Heart right ventricle (tissue), 16 donors: ENCODE measurements at regions not wholly inside any gene's neighbourhood (a gene's known extent, or its start where the extent isn't known, plus 50 kb on each side); places are given as distances from the start of the nearest gene placed in this dataset.
A peak's percentile ranks its signal among the peaks of the same experiment; 100 is the strongest.

Experiments
- ATAC-seq, 8 donors: fragments of 200-7000 bp; cut with Tn5 transposase; one replicate each; pipeline ENCODE4 v1.9.1; 2020; ENCODE audit warnings: mild to moderate bottlenecking in 8 of 8, moderate library complexity in 8 of 8, moderate number of reproducible peaks in 1 of 8
- DNase-seq, 2 donors: peaks; one replicate each; pipeline ENCODE4 v3.0.0-alpha.2; 2020
- H3K27ac ChIP-seq, 10 donors: fragments of 200-600 bp; sonication (generic) in 2 of 10; one replicate each; pipeline versions ENCODE4 v1.5.0 to v1.8.0; 2020 to 2022; ENCODE audit warnings: mild to moderate bottlenecking in 3 of 10
- H3K27me3 ChIP-seq, 7 donors: fragments of 200-600 bp; one replicate each; pipeline ENCODE4 v1.8.0; 2021 to 2022; ENCODE audit warnings: mild to moderate bottlenecking in 2 of 7
- H3K36me3 ChIP-seq, 9 donors: fragments of 200-600 bp; sonication (generic) in 1 of 9; one replicate each; pipeline versions ENCODE4 v1.5.0 to v1.8.0; 2020 to 2022; ENCODE audit warnings: mild to moderate bottlenecking in 2 of 9
- H3K4me1 ChIP-seq, 9 donors: fragments of 200-600 bp; sonication (generic) in 1 of 9; one replicate each; pipeline versions ENCODE4 v1.5.0 to v1.8.0; 2020 to 2022; ENCODE audit warnings: mild to moderate bottlenecking in 4 of 9
- H3K4me3 ChIP-seq, 10 donors: fragments of 200-600 bp; sonication (generic) in 2 of 10; one replicate each; pipeline versions ENCODE4 v1.5.0 to v1.8.0; 2020 to 2022; ENCODE audit warnings: mild to moderate bottlenecking in 7 of 10, moderate library complexity in 2 of 10
- H3K9me3 ChIP-seq, 11 donors: fragments of 200-600 bp in 10 of 11; sonication (generic) in 2 of 11; one replicate each; pipeline versions ENCODE4 v1.5.0 to v1.8.0; 2013 to 2022; ENCODE audit warnings: mild to moderate bottlenecking in 2 of 11, control low read depth in 1 of 11, moderate library complexity in 1 of 11
- WGBS, 2 donors: extraction: QIAGEN DNeasy Blood & Tissue Kit; methylation state at CpG; one replicate each; pipeline ENCODE4 v1.1.7; 2013; ENCODE audit warnings: inconsistent platforms in 1 of 2; 5-methylcytosine and 5-hydroxymethylcytosine counted together
- intact Hi-C, 10 donors: fragments of 100-400 bp; cut with DNase I; formaldehyde crosslinking; loops; one replicate each; pipeline versions ENCODE4 v1.11.1 to v1.14.2; 2022
- TF ChIP-seq, protein P1 (sequence below), 9 donors: fragments of 200-600 bp; sonication (generic) in 2 of 9; IDR thresholded peaks; one replicate each; pipeline versions ENCODE4 v1.5.0 to v1.8.0; 2021 to 2022; ENCODE audit warnings: antibody characterized with exemption in 9 of 9, mild to moderate bottlenecking in 5 of 9, moderate library complexity in 1 of 9
- donor health status: Arrhythmogenic right ventricular cardiomyopathy.
- donor health status: ischemic (EF 13 %, LVEDD 7.1; RV severe dilation, severe dysfunction).
- donor health status: healthy with polysubstance abuse.
- donor health status: DM: no; HTN: yes; CAD: no.
- donor health status: DM: no; HTN: no; CAD: no.
- donor health status: ischemic (EF 25% LVEDD 6.9; RV normal size, moderate dysfunction).
- donor health status: ischemic (EF 25% LVEDD 5.7; RV mildly dilated, moderate dysfunction).
- donor health status: healthy.
- donor health status: DM: yes; HTN: yes; CAD: no.
- donor health status: Ischemic cardiomyopathy.
- donor health status: ischemic (EF 35%, LVEDD 5.7; RV mildly dilated, moderate dysfunction).
- donor health status: nonischemic (EF 11% LVEDD 7.7; RV severe dilation, severe dysfunction).
- donor health status: DM: yes; HTN: yes; CAD: no.
- donor health status: PGD.
- donor health status: ischemic (EF 29% LVEDD 5.4; RV normal size, mild dysfunction).
- donor health status: nonischemic (EF 23%, LVEDD 6.1; RV moderate dilation, normal function).

- H3K4me1 ChIP-seq: peaks cover 0 to 5% (median 0%) of the 10 kb centered on the region in 9 donors
- ATAC-seq (peak in 2 of 8 donors; percentile 35 to 74), DNase-seq (no peak)
- no peaks in the 10 kb centered on the region for H3K36me3 ChIP-seq
- intact Hi-C loops: loop anchor here in 8 of 10 donors (1.0 to 5.0 kb wide), 2 partner anchors 128 kb away; no protein-coding TSS in a partner anchor
- no peak overlapping the region for H3K4me3 ChIP-seq
- peaks cover 0 to 15% (median 0%) of the 10 kb centered on the region in 11 donors for H3K9me3 ChIP-seq
- H3K27ac ChIP-seq: no peak overlapping the region
- TF ChIP-seq, protein P1, sequence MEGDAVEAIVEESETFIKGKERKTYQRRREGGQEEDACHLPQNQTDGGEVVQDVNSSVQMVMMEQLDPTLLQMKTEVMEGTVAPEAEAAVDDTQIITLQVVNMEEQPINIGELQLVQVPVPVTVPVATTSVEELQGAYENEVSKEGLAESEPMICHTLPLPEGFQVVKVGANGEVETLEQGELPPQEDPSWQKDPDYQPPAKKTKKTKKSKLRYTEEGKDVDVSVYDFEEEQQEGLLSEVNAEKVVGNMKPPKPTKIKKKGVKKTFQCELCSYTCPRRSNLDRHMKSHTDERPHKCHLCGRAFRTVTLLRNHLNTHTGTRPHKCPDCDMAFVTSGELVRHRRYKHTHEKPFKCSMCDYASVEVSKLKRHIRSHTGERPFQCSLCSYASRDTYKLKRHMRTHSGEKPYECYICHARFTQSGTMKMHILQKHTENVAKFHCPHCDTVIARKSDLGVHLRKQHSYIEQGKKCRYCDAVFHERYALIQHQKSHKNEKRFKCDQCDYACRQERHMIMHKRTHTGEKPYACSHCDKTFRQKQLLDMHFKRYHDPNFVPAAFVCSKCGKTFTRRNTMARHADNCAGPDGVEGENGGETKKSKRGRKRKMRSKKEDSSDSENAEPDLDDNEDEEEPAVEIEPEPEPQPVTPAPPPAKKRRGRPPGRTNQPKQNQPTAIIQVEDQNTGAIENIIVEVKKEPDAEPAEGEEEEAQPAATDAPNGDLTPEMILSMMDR (IDR thresholded peaks at IDR 0.05): no peak
- WGBS, 2 donors: 71 to 76% methylated on average over 2 of the region's 2 CpGs
- H3K27me3 ChIP-seq: peaks cover 0 to 3% (median 0%) of the 10 kb centered on the region in 7 donors
Measured at GRCh38 chr15:92224843-92225242, 168.8 kb upstream of the ST8SIA2 start.

DNA sequence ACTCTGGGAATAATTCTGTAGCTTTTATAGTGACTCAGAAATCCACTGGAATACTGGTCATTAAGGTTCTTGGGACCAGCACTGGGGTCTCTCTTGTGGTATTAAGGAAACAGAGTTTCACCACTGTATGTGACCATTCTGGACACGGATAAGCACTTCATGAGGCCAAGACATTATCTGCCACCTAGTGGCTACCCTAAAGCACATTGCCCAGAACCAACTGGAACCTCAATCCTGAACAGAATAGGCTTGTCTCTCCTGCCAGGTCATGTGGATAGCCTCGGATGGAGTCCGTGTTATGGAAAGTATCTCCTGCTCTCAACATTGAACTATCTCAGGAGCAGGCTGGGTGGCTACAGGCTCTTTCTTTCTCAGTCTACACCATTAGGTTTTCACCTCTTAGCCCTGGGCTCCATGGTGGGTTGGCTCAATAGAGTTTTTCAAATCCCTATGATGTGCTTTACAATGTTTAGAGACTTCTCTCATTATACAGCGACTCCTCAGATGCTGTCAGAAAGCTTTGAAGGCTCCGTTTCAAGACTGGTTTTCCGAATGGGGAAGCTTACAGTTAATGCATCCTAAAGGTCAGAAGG is 167.6 kb upstream of the ST8SIA2 start:
- no peaks in the 10 kb centered on the region for H3K36me3 ChIP-seq
- H3K4me3 ChIP-seq: no peak overlapping the region
- ATAC-seq: peak in 6 of 8 donors; percentile 31 to 78 (median 68)
- H3K9me3 ChIP-seq: peaks cover 0 to 15% (median 0%) of the 10 kb centered on the region in 11 donors
- DNase-seq: no peak
- H3K4me1 ChIP-seq: peaks cover 0 to 5% (median 0%) of the 10 kb centered on the region in 9 donors
- TF ChIP-seq, protein P1 (IDR thresholded peaks at IDR 0.05): peak; percentile 8 to 60 (median 53)
- 47 to 55% methylated on average over 6 of the region's 6 CpGs for WGBS, 2 donors
- H3K27ac ChIP-seq: no peak overlapping the region
- peaks cover 0 to 3% (median 0%) of the 10 kb centered on the region in 7 donors for H3K27me3 ChIP-seq
- intact Hi-C loops: loop anchor here in 8 of 10 donors (1.0 to 5.0 kb wide), 3 partner anchors 129 kb away; no protein-coding TSS in a partner anchor

- TF ChIP-seq, protein P1 (IDR thresholded peaks at IDR 0.05): no peak
- Histone ChIP-seq H3K27me3 (peaks cover 0 to 15% (median 3%) of the 10 kb centered on the region in 7 donors), H3K4me1 (peaks cover 0 to 5% (median 0%) of the 10 kb centered on the region in 9 donors), H3K27ac (no peak overlapping the region), H3K36me3 (no peaks in the 10 kb centered on the region), H3K4me3 (no peak overlapping the region), H3K9me3 (peaks cover 0 to 9% (median 0%) of the 10 kb centered on the region in 11 donors)
- 63 to 71% methylated on average over 2 of the region's 2 CpGs for WGBS, 2 donors
- DNase-seq: no peak
- ATAC-seq: no peak
- intact Hi-C loops: loop anchor here in 6 of 10 donors (5.0 kb wide), 1 partner anchor 132 kb away; no protein-coding TSS in a partner anchor
Measured at GRCh38 chr15:92228830-92229229, 164.9 kb upstream of the ST8SIA2 start.

GRCh38 chr15:92231461-92231860 is 162.2 kb upstream of the ST8SIA2 start:
- 57 to 61% methylated on average over 4 of the region's 4 CpGs for WGBS, 2 donors
- no peak for DNase-seq
- Histone ChIP-seq H3K9me3 (peaks cover 0 to 17% (median 0%) of the 10 kb centered on the region in 11 donors), H3K36me3 (no peaks in the 10 kb centered on the region), H3K27me3 (peaks cover 0 to 15% (median 3%) of the 10 kb centered on the region in 7 donors), H3K27ac (no peak overlapping the region), H3K4me1 (no peaks in the 10 kb centered on the region), H3K4me3 (no peak overlapping the region)
- intact Hi-C loops: no loop called here
- TF ChIP-seq, protein P1 (IDR thresholded peaks at IDR 0.05): no peak
- no peak for ATAC-seq
